GM23248 (cell line): ENCODE measurements at regions not wholly inside any gene's neighbourhood (a gene's known extent, or its start where the extent isn't known, plus 50 kb on each side); places are given as distances from the start of the nearest gene placed in this dataset.
A peak's percentile ranks its signal among the peaks of the same experiment; 100 is the strongest.

Experiments
- DNase-seq: peaks from one replicate; pipeline ENCODE4 v3.0.0-alpha.2; 2015
- H2AFZ ChIP-seq: fragments of 200-600 bp; sonication (generic); 2 replicates; pipeline ENCODE4 v1.6.1; 2016; ENCODE audit warnings: antibody characterized with exemption
- H3F3A ChIP-seq: fragments of 200-600 bp; sonication (generic); 2 replicates; pipeline ENCODE4 v1.6.1; 2016; ENCODE audit warnings: mild to moderate bottlenecking, antibody characterized with exemption, mixed run types; ENCODE audit not compliant: insufficient read depth
- H3K27ac ChIP-seq: fragments of 200-600 bp; sonication (generic); 2 replicates; pipeline ENCODE4 v1.5.1; 2016; ENCODE audit warnings: mild to moderate bottlenecking
- H3K27me3 ChIP-seq: fragments of 200-600 bp; sonication (generic); replicated peaks from 2 replicates; pipeline ENCODE4 v1.6.1; 2016; ENCODE audit warnings: mild to moderate bottlenecking; ENCODE audit not compliant: insufficient read depth
- H3K36me3 ChIP-seq: fragments of 200-600 bp; sonication (generic); 2 replicates; pipeline ENCODE4 v1.6.1; 2016; ENCODE audit warnings: low read depth, mild to moderate bottlenecking
- H3K4me1 ChIP-seq: fragments of 200-600 bp; sonication (generic); 2 replicates; pipeline ENCODE4 v1.6.1; 2016; ENCODE audit warnings: mild to moderate bottlenecking; ENCODE audit not compliant: insufficient read depth
- H3K4me2 ChIP-seq: fragments of 200-600 bp; sonication (generic); one replicate; pipeline ENCODE4 v1.6.1; 2016; ENCODE audit warnings: mild to moderate bottlenecking; ENCODE audit not compliant: unreplicated experiment
- H3K4me3 ChIP-seq: fragments of 200-600 bp; sonication (generic); 2 replicates; pipeline ENCODE4 v1.5.1; 2016; ENCODE audit warnings: mild to moderate bottlenecking
- H3K79me2 ChIP-seq: fragments of 200-600 bp; sonication (generic); 2 replicates; pipeline ENCODE4 v1.6.1; 2016; ENCODE audit warnings: mild to moderate bottlenecking; ENCODE audit not compliant: insufficient read depth
- H3K9ac ChIP-seq: fragments of 200-600 bp; sonication (generic); 2 replicates; pipeline ENCODE4 v1.6.1; 2016; ENCODE audit warnings: mild to moderate bottlenecking
- H3K9me2 ChIP-seq: fragments of 200-600 bp; sonication (generic); 2 replicates; pipeline ENCODE4 v1.6.1; 2016; ENCODE audit warnings: mixed run types, mild to moderate bottlenecking, moderate library complexity; ENCODE audit not compliant: insufficient read depth
- H3K9me3 ChIP-seq: fragments of 200-600 bp; sonication (generic); one replicate; pipeline ENCODE4 v1.6.1; 2017; ENCODE audit warnings: low read depth
- H4K20me1 ChIP-seq: fragments of 200-600 bp; sonication (generic); 2 replicates; pipeline ENCODE4 v1.6.0; 2016; ENCODE audit not compliant: insufficient read depth
- EZH2 ChIP-seq: fragments of 200-600 bp; sonication (generic); IDR thresholded peaks from 2 replicates; pipeline ENCODE4 v1.6.1; 2018; ENCODE audit warnings: antibody characterized with exemption, mild to moderate bottlenecking; ENCODE audit not compliant: insufficient read depth, poor library complexity, severe bottlenecking
- EZH2phosphoT487 ChIP-seq: fragments of 200-600 bp; sonication (generic); IDR thresholded peaks from 2 replicates; pipeline ENCODE4 v1.6.1; 2018; ENCODE audit warnings: antibody characterized with exemption, moderate library complexity, mild to moderate bottlenecking, low read depth; ENCODE audit not compliant: insufficient read depth
- WGBS, 2 experiments: methylation state at CpG; one replicate each; pipeline ENCODE4 v1.1.6; 2015 to 2017; ENCODE audit warnings: low lambda C conversion rate in 2 of 2, low coverage in 1 of 2; ENCODE audit errors: missing lambda C conversion rate in 2 of 2; 5-methylcytosine and 5-hydroxymethylcytosine counted together
- in situ Hi-C: fragments of 300-500 bp; cut with MboI; formaldehyde crosslinking; loops from 2 replicates; pipeline ENCODE4 v1.15.0; 2020

GRCh38 chr2:142777742-142778141, 99.7 kb upstream of the KYNU start:
- DNase-seq: no peak
- Histone ChIP-seq H3K4me3 (no peak overlapping the region), H3K9me2 (no peaks in the 10 kb centered on the region), H3K4me2 (no peak overlapping the region), H3K9me3 (no peaks in the 10 kb centered on the region), H3K36me3 (no peaks in the 10 kb centered on the region), H2AFZ (no peak overlapping the region), H4K20me1 (no peaks in the 10 kb centered on the region), H3K9ac (no peak overlapping the region), H3K27me3 (no peaks in the 10 kb centered on the region), H3F3A (no peaks in the 10 kb centered on the region), H3K27ac (no peak overlapping the region), H3K4me1 (no peaks in the 10 kb centered on the region), H3K79me2 (no peaks in the 10 kb centered on the region)
- in situ Hi-C loops: no loop called here
- no peak for TF ChIP-seq EZH2phosphoT487
- no peak for TF ChIP-seq EZH2
- 33 to 47% methylated on average over 2 of the region's 2 CpGs for WGBS, 2 experiments

GRCh38 chr2:142769761-142770160, 107.7 kb upstream of the KYNU start:
- H3F3A ChIP-seq: no peaks in the 10 kb centered on the region
- no peaks in the 10 kb centered on the region for H3K4me1 ChIP-seq
- no peak overlapping the region for H2AFZ ChIP-seq
- no peak overlapping the region for H3K4me3 ChIP-seq
- in situ Hi-C loops: no loop called here
- no peaks in the 10 kb centered on the region for H3K27me3 ChIP-seq
- no peaks in the 10 kb centered on the region for H3K36me3 ChIP-seq
- TF ChIP-seq EZH2phosphoT487 (no peak), EZH2 (no peak)
- no peak overlapping the region for H3K9ac ChIP-seq
- no peak overlapping the region for H3K27ac ChIP-seq
- WGBS, 2 experiments: 38 to 61% methylated on average over 1 of the region's 1 CpG
- H4K20me1 ChIP-seq: no peaks in the 10 kb centered on the region
- no peak overlapping the region for H3K4me2 ChIP-seq
- H3K79me2 ChIP-seq: no peaks in the 10 kb centered on the region
- DNase-seq: peak; percentile 10
- no peaks in the 10 kb centered on the region for H3K9me2 ChIP-seq
- no peaks in the 10 kb centered on the region for H3K9me3 ChIP-seq

GRCh38 chr2:142767847-142768246, 109.6 kb upstream of the KYNU start:
- Histone ChIP-seq H3K4me1 (no peaks in the 10 kb centered on the region), H3K79me2 (no peaks in the 10 kb centered on the region), H2AFZ (no peak overlapping the region), H3K9me2 (no peaks in the 10 kb centered on the region), H3K27me3 (no peaks in the 10 kb centered on the region), H3K27ac (no peak overlapping the region), H3K4me3 (no peak overlapping the region), H3K36me3 (no peaks in the 10 kb centered on the region), H3F3A (no peaks in the 10 kb centered on the region), H4K20me1 (no peaks in the 10 kb centered on the region), H3K9ac (no peak overlapping the region), H3K9me3 (no peaks in the 10 kb centered on the region), H3K4me2 (no peak overlapping the region)
- TF ChIP-seq EZH2: no peak
- no peak for TF ChIP-seq EZH2phosphoT487
- in situ Hi-C loops: no loop called here
- no peak for DNase-seq

- in situ Hi-C loops: no loop called here
- H2AFZ ChIP-seq: no peak overlapping the region
Observed at GRCh38 chr2:142758973-142759372, 118.5 kb upstream of the KYNU start.

GRCh38 chr2:142757111-142757510, 120.4 kb upstream of the KYNU start:
- Histone ChIP-seq H3K27ac (no peak overlapping the region), H3K9me2 (0 out of 2 replicates have a peak, but pooled peaks cover 4% of the 10 kb centered on the region), H3K4me2 (no peak overlapping the region), H2AFZ (no peak overlapping the region), H3K9me3 (no peaks in the 10 kb centered on the region), H3K4me1 (peaks cover 10% of the 10 kb centered on the region; the same call in 1 of the 2 replicates), H4K20me1 (no peaks in the 10 kb centered on the region), H3K9ac (no peak overlapping the region), H3K4me3 (no peak overlapping the region), H3K36me3 (no peaks in the 10 kb centered on the region), H3K79me2 (no peaks in the 10 kb centered on the region), H3K27me3 (no peaks in the 10 kb centered on the region), H3F3A (peaks cover 13% of the 10 kb centered on the region; the same call in 1 of the 2 replicates)
- 5 to 17% methylated on average over 2 of the region's 2 CpGs for WGBS, 2 experiments
- no peak for TF ChIP-seq EZH2phosphoT487
- TF ChIP-seq EZH2: no peak
- DNase-seq: peak; percentile 7
- in situ Hi-C loops: no loop called here

More at GRCh38 chr2:142758973-142759372, 118.5 kb upstream of the KYNU start:
- Histone ChIP-seq H3K79me2 (no peaks in the 10 kb centered on the region), H3K9me3 (no peaks in the 10 kb centered on the region), H3K27ac (no peak overlapping the region), H3K4me3 (no peak overlapping the region), H3K9me2 (0 out of 2 replicates have a peak, but pooled peaks cover 4% of the 10 kb centered on the region), H3F3A (peaks cover 10% of the 10 kb centered on the region; the same call in 1 of the 2 replicates), H3K27me3 (no peaks in the 10 kb centered on the region), H3K36me3 (no peaks in the 10 kb centered on the region), H3K9ac (no peak overlapping the region), H4K20me1 (no peaks in the 10 kb centered on the region), H3K4me2 (no peak overlapping the region), H3K4me1 (peaks cover 10% of the 10 kb centered on the region; the same call in 1 of the 2 replicates)
- DNase-seq: no peak
- WGBS, 2 experiments: 72 to 89% methylated on average over 3 of the region's 3 CpGs
- TF ChIP-seq EZH2phosphoT487 (no peak), EZH2 (no peak)
